Fibroblast of lung (primary cell): ENCODE measurements at regions not wholly inside any gene's neighbourhood (a gene's known extent, or its start where the extent isn't known, plus 50 kb on each side); places are given as distances from the start of the nearest gene placed in this dataset.

ENCODE experiments used
- DNase-seq, 2 donors: peaks; one replicate each; pipeline versions ENCODE4 v3.0.0 to v3.0.0-alpha.2; 2010; ENCODE audit warnings: low read depth in 2 of 2
- H2AFZ ChIP-seq: 2 replicates; pipeline ENCODE4 v1.5.1; 2012; ENCODE audit warnings: low read length, control low read depth, inconsistent platforms
- H3K27ac ChIP-seq: 2 replicates; pipeline ENCODE4 v1.5.1; 2011; ENCODE audit warnings: low read length, control low read depth; ENCODE audit not compliant: insufficient read depth
- H3K27me3 ChIP-seq: 2 replicates; pipeline ENCODE4 v1.5.1; 2011; ENCODE audit warnings: mild to moderate bottlenecking, low read length; ENCODE audit not compliant: control insufficient read depth, insufficient read depth
- H3K36me3 ChIP-seq: 2 replicates; pipeline ENCODE4 v1.5.1; 2011; ENCODE audit warnings: low read length; ENCODE audit not compliant: control insufficient read depth, insufficient read depth
- H3K4me1 ChIP-seq: 2 replicates; pipeline ENCODE4 v1.5.1; 2011; ENCODE audit warnings: low read length; ENCODE audit not compliant: control insufficient read depth, insufficient read depth; ENCODE audit errors: extremely low read depth
- H3K4me2 ChIP-seq: 2 replicates; pipeline ENCODE4 v1.5.1; 2011; ENCODE audit warnings: low read length, control low read depth; ENCODE audit not compliant: insufficient read depth; ENCODE audit errors: extremely low read depth
- H3K4me3 ChIP-seq, 4 experiments: fragments of 200-600 bp in 1 of 4; sonication (generic) in 1 of 4; replicated peaks in 1 of 4; 2 replicates each; pipeline ENCODE4 v1.5.1; 2011 to 2016; ENCODE audit warnings: low read length in 4 of 4, low read depth in 3 of 4, mild to moderate bottlenecking in 3 of 4, control low read depth in 2 of 4, inconsistent platforms in 1 of 4, mixed read lengths in 1 of 4; ENCODE audit not compliant: insufficient read depth in 1 of 4; ENCODE audit errors: control extremely low read depth in 1 of 4
- H3K79me2 ChIP-seq: 2 replicates; pipeline ENCODE4 v1.5.1; 2012; ENCODE audit warnings: mild to moderate bottlenecking, low read length, inconsistent platforms; ENCODE audit not compliant: control insufficient read depth, insufficient read depth
- H3K9ac ChIP-seq: 2 replicates; pipeline ENCODE4 v1.5.1; 2011; ENCODE audit warnings: mild to moderate bottlenecking, low read length, control low read depth; ENCODE audit not compliant: insufficient read depth
- H3K9me3 ChIP-seq: 2 replicates; pipeline ENCODE4 v1.5.1; 2012; ENCODE audit warnings: low read depth, low read length; ENCODE audit not compliant: control insufficient read depth, insufficient read depth
- H4K20me1 ChIP-seq: 2 replicates; pipeline ENCODE4 v1.5.1; 2011; ENCODE audit warnings: low read length; ENCODE audit not compliant: control insufficient read depth, insufficient read depth; ENCODE audit errors: extremely low read depth
- CTCF ChIP-seq, 2 donors: IDR thresholded peaks in 1 of 2; conservative IDR thresholded peaks in 1 of 2; 1 replicate in 1 of 2; 2 replicates in 1 of 2; pipeline ENCODE4 v1.5.1; 2011 to 2012; ENCODE audit warnings: low read length in 2 of 2, control low read depth in 1 of 2, inconsistent platforms in 1 of 2, low read depth in 1 of 2, mild to moderate bottlenecking in 1 of 2
- EZH2 ChIP-seq: IDR thresholded peaks from 2 replicates; pipeline ENCODE4 v1.5.1; 2012; ENCODE audit warnings: low read length, control low read depth, mild to moderate bottlenecking; ENCODE audit errors: missing control alignments

- H3K9ac ChIP-seq: no peak overlapping the region
- no peak overlapping the region for H3K27ac ChIP-seq
- H3K27me3 ChIP-seq: no peaks in the 10 kb centered on the region
- no peaks in the 10 kb centered on the region for H3K36me3 ChIP-seq
- TF ChIP-seq EZH2 (no peak), CTCF (conservative IDR thresholded peaks at IDR 0.05 in 1 of 2, IDR thresholded peaks at IDR 0.05 in 1 of 2; ENCODE audit: low read depth in 1 of 2, low read length in 2 of 2) (no peak)
- H2AFZ ChIP-seq: no peak overlapping the region
- no peaks in the 10 kb centered on the region for H3K9me3 ChIP-seq
- DNase-seq: no peak
- no peaks in the 10 kb centered on the region for H4K20me1 ChIP-seq
- H3K4me2 ChIP-seq: no peak overlapping the region
- H3K4me3 ChIP-seq: no peak overlapping the region
- H3K4me1 ChIP-seq: peaks cover 6% of the 10 kb centered on the region
- H3K79me2 ChIP-seq: no peaks in the 10 kb centered on the region
Measured at GRCh38 chr5:98513380-98513779, 260.1 kb upstream of the RGMB start.

GRCh38 chr5:98514215-98514614 lies 259.2 kb upstream of the RGMB start:
- DNase-seq: peak in 1 of 2 donors; percentile 40
- Histone ChIP-seq H4K20me1 (no peaks in the 10 kb centered on the region), H3K79me2 (no peaks in the 10 kb centered on the region), H3K9me3 (no peaks in the 10 kb centered on the region), H3K27ac (no peak overlapping the region), H3K36me3 (no peaks in the 10 kb centered on the region), H3K9ac (no peak overlapping the region), H2AFZ (no peak overlapping the region), H3K4me3 (no peak overlapping the region), H3K4me1 (peaks cover 6% of the 10 kb centered on the region), H3K27me3 (no peaks in the 10 kb centered on the region), H3K4me2 (no peak overlapping the region)
- no peak for TF ChIP-seq EZH2
- TF ChIP-seq CTCF (conservative IDR thresholded peaks at IDR 0.05 in 1 of 2, IDR thresholded peaks at IDR 0.05 in 1 of 2; ENCODE audit: low read depth in 1 of 2, low read length in 2 of 2): no peak

GRCh38 chr5:98516701-98517100 lies 256.8 kb upstream of the RGMB start:
- no peak for DNase-seq
- TF ChIP-seq EZH2 (no peak), CTCF (conservative IDR thresholded peaks at IDR 0.05 in 1 of 2, IDR thresholded peaks at IDR 0.05 in 1 of 2; ENCODE audit: low read depth in 1 of 2, low read length in 2 of 2) (no peak)
- no peak overlapping the region for H3K4me3 ChIP-seq
- H2AFZ ChIP-seq: no peak overlapping the region
- H3K36me3 ChIP-seq: no peaks in the 10 kb centered on the region
- no peak overlapping the region for H3K9ac ChIP-seq
- H3K4me1 ChIP-seq: no peaks in the 10 kb centered on the region
- H3K79me2 ChIP-seq: no peaks in the 10 kb centered on the region
- no peaks in the 10 kb centered on the region for H3K27me3 ChIP-seq
- H3K4me2 ChIP-seq: no peak overlapping the region
- H4K20me1 ChIP-seq: no peaks in the 10 kb centered on the region
- H3K27ac ChIP-seq: no peak overlapping the region
- H3K9me3 ChIP-seq: no peaks in the 10 kb centered on the region
